HEK293 (cell line): ENCODE measurements at regions not wholly inside any gene's neighbourhood (a gene's known extent, or its start where the extent isn't known, plus 50 kb on each side); places are given as distances from the start of the nearest gene placed in this dataset.

Experiments
- CTCF ChIA-PET: fragments of 350-600 bp; formaldehyde crosslinking; extraction: SDS; loops from one replicate; lab custom pipeline; 2021; ENCODE audit warnings: antibody characterized with exemption; lab: Yijun Ruan, JAX
- POLR2A ChIA-PET: fragments of 300-600 bp; formaldehyde crosslinking; extraction: SDS; loops from one replicate; lab custom pipeline; 2020; ENCODE audit warnings: antibody characterized with exemption, inconsistent platforms; lab: Yijun Ruan, JAX
- H3K27ac ChIP-seq: fragments of 200-500 bp; sonication (Bioruptor generic); 2 replicates; pipeline ENCODE4 v1.5.1; 2014; ENCODE audit warnings: low read depth, low read length, control low read depth, inconsistent platforms; ENCODE audit errors: extremely low read depth
- H3K36me3 ChIP-seq, 2 experiments: fragments of 200-500 bp in 1 of 2; sonication (Bioruptor generic) in 1 of 2; 1 replicate in 1 of 2; 2 replicates in 1 of 2; pipeline ENCODE4 v1.5.1; 2014 to 2017; ENCODE audit warnings: inconsistent platforms in 2 of 2, low read length in 2 of 2; ENCODE audit not compliant: control insufficient read depth in 2 of 2, insufficient read depth in 1 of 2
- H3K4me1 ChIP-seq: fragments of 200-500 bp; sonication (Bioruptor generic); 2 replicates; pipeline ENCODE4 v1.5.1; 2014; ENCODE audit warnings: mild to moderate bottlenecking, low read length, inconsistent platforms; ENCODE audit not compliant: control insufficient read depth, insufficient read depth
- H3K4me3 ChIP-seq: 2 replicates; pipeline ENCODE4 v1.5.1; 2011; ENCODE audit warnings: low read depth, mild to moderate bottlenecking, control low read depth, low read length, moderate library complexity
- H3K9me3 ChIP-seq: fragments of 200-500 bp; sonication (Bioruptor generic); 2 replicates; pipeline ENCODE4 v1.5.1; 2014; ENCODE audit warnings: low read depth, low read length, inconsistent platforms; ENCODE audit not compliant: control insufficient read depth, insufficient read depth
- GLIS1 ChIP-seq: fragments of 450-650 bp; formaldehyde crosslinking; IDR thresholded peaks from 2 replicates; pipeline ENCODE4 v1.5.1; 2016; ENCODE audit warnings: missing biosample characterization, missing genetic modification characterization
- SETDB1 ChIP-seq: IDR thresholded peaks from one replicate; pipeline ENCODE4 v1.6.1; 2017; ENCODE audit warnings: mild to moderate bottlenecking, low read length, moderate library complexity, mixed read lengths; ENCODE audit not compliant: insufficient read length
- WT1 ChIP-seq: fragments of 450-650 bp; formaldehyde crosslinking; IDR thresholded peaks from 2 replicates; pipeline ENCODE4 v1.5.1; 2016; ENCODE audit warnings: missing biosample characterization, missing genetic modification characterization
- ZBTB26 ChIP-seq: fragments of 450-650 bp; formaldehyde crosslinking; optimal IDR thresholded peaks from 2 replicates; pipeline ENCODE3; 2016; ENCODE audit warnings: missing biosample characterization, mild to moderate bottlenecking, missing genetic modification characterization
- ZNF10 ChIP-seq: fragments of 450-650 bp; formaldehyde crosslinking; IDR thresholded peaks from 2 replicates; pipeline ENCODE4 v1.5.1; 2017; ENCODE audit warnings: missing biosample characterization, missing genetic modification characterization
- ZNF140 ChIP-seq: fragments of 450-650 bp; formaldehyde crosslinking; IDR thresholded peaks from 2 replicates; pipeline ENCODE4 v1.5.1; 2016; ENCODE audit warnings: missing biosample characterization, missing genetic modification characterization
- ZNF16 ChIP-seq: fragments of 450-650 bp; formaldehyde crosslinking; IDR thresholded peaks from 2 replicates; pipeline ENCODE4 v1.5.1; 2016; ENCODE audit warnings: low read depth, missing biosample characterization, missing genetic modification characterization
- ZNF169 ChIP-seq: fragments of 450-650 bp; formaldehyde crosslinking; IDR thresholded peaks from 2 replicates; pipeline ENCODE4 v1.5.1; 2016; ENCODE audit warnings: missing biosample characterization, missing genetic modification characterization
- ZNF23 ChIP-seq: fragments of 450-650 bp; formaldehyde crosslinking; IDR thresholded peaks from 2 replicates; pipeline ENCODE4 v1.5.1; 2016; ENCODE audit warnings: missing biosample characterization, missing genetic modification characterization, borderline replicate concordance
- ZNF248 ChIP-seq: fragments of 450-650 bp; formaldehyde crosslinking; IDR thresholded peaks from 2 replicates; pipeline ENCODE4 v1.5.1; 2017; ENCODE audit warnings: missing biosample characterization, missing genetic modification characterization
- ZNF292 ChIP-seq: fragments of 450-650 bp; formaldehyde crosslinking; IDR thresholded peaks from 2 replicates; pipeline ENCODE4 v1.5.1; 2016; ENCODE audit warnings: low read depth, missing biosample characterization, missing genetic modification characterization, borderline replicate concordance
- ZNF366 ChIP-seq: fragments of 450-650 bp; formaldehyde crosslinking; conservative IDR thresholded peaks from 2 replicates; pipeline ENCODE4 v1.5.1; 2016; ENCODE audit warnings: missing biosample characterization, missing genetic modification characterization
- ZNF518A ChIP-seq: fragments of 450-650 bp; formaldehyde crosslinking; conservative IDR thresholded peaks from 2 replicates; pipeline ENCODE4 v1.5.1; 2016; ENCODE audit warnings: low read depth, missing biosample characterization, missing genetic modification characterization
- ZNF792 ChIP-seq: fragments of 450-650 bp; formaldehyde crosslinking; IDR thresholded peaks from 2 replicates; pipeline ENCODE4 v1.5.1; 2016; ENCODE audit warnings: missing biosample characterization, missing genetic modification characterization
- TF ChIP-seq, protein P1 (sequence below): fragments of 450-650 bp; formaldehyde crosslinking; IDR thresholded peaks from 2 replicates; pipeline ENCODE4 v1.5.1; 2016; ENCODE audit warnings: missing biosample characterization, missing genetic modification characterization, low read depth
- TF ChIP-seq, protein P2 (sequence below): fragments of 450-650 bp; formaldehyde crosslinking; IDR thresholded peaks from 2 replicates; pipeline ENCODE4 v1.5.1; 2016; ENCODE audit warnings: missing biosample characterization, missing genetic modification characterization

DNA sequence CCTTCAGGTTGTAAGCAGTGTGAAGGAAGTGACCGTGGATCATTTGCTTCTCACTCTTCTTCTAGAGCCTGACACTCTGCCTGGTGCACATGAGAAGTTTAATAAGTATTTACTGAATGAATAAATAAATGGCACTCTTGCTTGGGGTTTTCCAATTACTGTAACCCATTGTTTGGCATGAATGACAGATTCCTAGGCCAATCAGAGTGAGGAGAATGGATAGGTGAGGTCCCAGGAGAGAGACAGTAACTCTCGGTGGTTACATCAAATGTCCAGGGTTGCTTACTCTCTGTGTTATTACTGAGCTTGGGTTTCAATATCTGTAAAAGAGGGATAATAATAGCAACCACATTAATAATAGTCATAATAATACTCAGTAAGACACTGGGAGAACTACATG is 204.2 kb upstream of the ISX start (continued):
- TF ChIP-seq, protein P1, sequence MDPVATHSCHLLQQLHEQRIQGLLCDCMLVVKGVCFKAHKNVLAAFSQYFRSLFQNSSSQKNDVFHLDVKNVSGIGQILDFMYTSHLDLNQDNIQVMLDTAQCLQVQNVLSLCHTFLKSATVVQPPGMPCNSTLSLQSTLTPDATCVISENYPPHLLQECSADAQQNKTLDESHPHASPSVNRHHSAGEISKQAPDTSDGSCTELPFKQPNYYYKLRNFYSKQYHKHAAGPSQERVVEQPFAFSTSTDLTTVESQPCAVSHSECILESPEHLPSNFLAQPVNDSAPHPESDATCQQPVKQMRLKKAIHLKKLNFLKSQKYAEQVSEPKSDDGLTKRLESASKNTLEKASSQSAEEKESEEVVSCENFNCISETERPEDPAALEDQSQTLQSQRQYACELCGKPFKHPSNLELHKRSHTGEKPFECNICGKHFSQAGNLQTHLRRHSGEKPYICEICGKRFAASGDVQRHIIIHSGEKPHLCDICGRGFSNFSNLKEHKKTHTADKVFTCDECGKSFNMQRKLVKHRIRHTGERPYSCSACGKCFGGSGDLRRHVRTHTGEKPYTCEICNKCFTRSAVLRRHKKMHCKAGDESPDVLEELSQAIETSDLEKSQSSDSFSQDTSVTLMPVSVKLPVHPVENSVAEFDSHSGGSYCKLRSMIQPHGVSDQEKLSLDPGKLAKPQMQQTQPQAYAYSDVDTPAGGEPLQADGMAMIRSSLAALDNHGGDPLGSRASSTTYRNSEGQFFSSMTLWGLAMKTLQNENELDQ (tag by site-specific recombination) = no peak
- TF ChIP-seq ZNF23 (tag by site-specific recombination) (no peak), ZNF16 (tag by site-specific recombination) (no peak), ZNF140 (tag by site-specific recombination) (no peak)
- TF ChIP-seq, all 188 proteins: peak for 0

DNA sequence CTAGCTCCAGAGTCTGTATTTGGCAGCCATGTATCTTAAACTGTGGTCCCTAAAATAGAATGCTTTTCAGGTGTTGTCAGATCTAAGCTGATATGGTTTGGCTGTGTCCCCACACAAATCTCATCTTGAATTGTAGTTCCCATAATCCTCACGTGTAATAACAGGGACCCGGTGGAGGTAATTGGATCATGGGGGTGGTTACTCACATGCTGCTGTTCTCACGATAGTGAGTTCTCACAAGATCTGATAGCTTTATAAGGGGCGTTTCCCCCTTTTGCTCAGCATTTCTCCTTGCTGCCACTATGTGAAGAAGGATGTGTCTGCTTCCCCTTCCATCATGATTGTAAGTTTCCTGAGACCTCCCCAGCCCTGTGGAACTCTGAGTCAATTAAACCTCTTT is 199.9 kb upstream of the ISX start:
- Histone ChIP-seq H3K27ac (no peak overlapping the region), H3K4me1 (no peaks in the 10 kb centered on the region), H3K4me3 (no peak overlapping the region), H3K36me3 (no peaks in the 10 kb centered on the region), H3K9me3 (no peaks in the 10 kb centered on the region)
- ChIA-PET CTCF (interaction anchor here (0.6 to 1.1 kb wide), 4 partner anchors 12 to 1605 kb away, joined by 3 to 4 read pairs (median 4); no protein-coding TSS in a partner anchor), POLR2A (no interaction called here)
- TF ChIP-seq ZBTB26 (no peak), ZNF169 (tag by site-specific recombination) (no peak), ZNF792 (tag by site-specific recombination) (no peak), WT1 (tag by site-specific recombination) (no peak), ZNF366 (no peak), ZNF248 (no peak), SETDB1 (no peak), GLIS1 (tag by site-specific recombination) (no peak), ZNF292 (tag by site-specific recombination) (no peak)
- TF ChIP-seq, protein P2, sequence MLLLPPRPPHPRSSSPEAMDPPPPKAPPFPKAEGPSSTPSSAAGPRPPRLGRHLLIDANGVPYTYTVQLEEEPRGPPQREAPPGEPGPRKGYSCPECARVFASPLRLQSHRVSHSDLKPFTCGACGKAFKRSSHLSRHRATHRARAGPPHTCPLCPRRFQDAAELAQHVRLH (tag by site-specific recombination) = no peak

- no peak overlapping the region for H3K27ac ChIP-seq
- H3K4me1 ChIP-seq = no peaks in the 10 kb centered on the region
- no peak for TF ChIP-seq ZNF10 (tag by site-specific recombination)
- TF ChIP-seq WT1 (tag by site-specific recombination) = 0 out of 2 replicates have a peak, but pooled peaks have one; percentile 38
- TF ChIP-seq, all 188 proteins: peak for 1
- H3K4me3 ChIP-seq = no peak overlapping the region
- H3K9me3 ChIP-seq = no peaks in the 10 kb centered on the region
- H3K36me3 ChIP-seq = no peaks in the 10 kb centered on the region
- POLR2A ChIA-PET = no interaction called here
- CTCF ChIA-PET = interaction anchor here (0.8 to 1.1 kb wide), 2 partner anchors 88 to 365 kb away, joined by 3 to 4 read pairs; no protein-coding TSS in a partner anchor
These were observed 199.3 kb upstream of the ISX start for GRCh38 chr22:34866495-34867131.

DNA sequence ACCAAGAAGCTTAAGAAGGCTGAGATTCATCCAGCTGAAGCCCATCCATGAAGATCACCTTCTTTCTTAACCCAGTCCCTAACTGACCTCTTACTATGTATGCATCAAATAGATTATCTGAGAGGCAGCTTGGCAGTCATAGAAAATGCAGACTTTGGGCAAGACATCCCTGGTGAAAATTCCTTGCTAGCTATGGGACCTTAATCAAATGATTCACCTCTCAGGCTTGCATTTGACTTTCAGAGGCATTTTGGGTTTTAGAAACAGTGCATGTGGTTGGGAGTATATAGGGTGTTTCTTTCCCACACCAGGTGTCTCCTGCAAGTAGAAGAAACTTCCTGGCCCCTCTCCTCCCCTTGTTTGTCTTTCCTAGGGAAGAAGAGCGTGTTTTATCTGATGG is 188.5 kb upstream of the ISX start:
- H3K4me1 ChIP-seq = no peaks in the 10 kb centered on the region
- no peak overlapping the region for H3K27ac ChIP-seq
- H3K36me3 ChIP-seq = no peaks in the 10 kb centered on the region
- ChIA-PET CTCF (no interaction called here), POLR2A (no interaction called here)
- no peak overlapping the region for H3K4me3 ChIP-seq
- TF ChIP-seq ZNF518A (tag by site-specific recombination) = no peak
- no peaks in the 10 kb centered on the region for H3K9me3 ChIP-seq
